Testis (tissue), 2 donors: ENCODE measurements at regions not wholly inside any gene's neighbourhood (a gene's known extent, or its start where the extent isn't known, plus 50 kb on each side); places are given as distances from the start of the nearest gene placed in this dataset.
A peak's percentile ranks its signal among the peaks of the same experiment; 100 is the strongest.

Source experiments
- DNase-seq: peaks from one replicate; pipeline ENCODE4 v3.0.0-alpha.2; 2019
- H3K27ac ChIP-seq, 2 donors: fragments of 200-600 bp; sonication (generic); one replicate each; pipeline ENCODE4 v1.5.1; 2019
- H3K27me3 ChIP-seq: fragments of 200-600 bp; sonication (generic); one replicate; pipeline ENCODE4 v1.5.1; 2019
- H3K36me3 ChIP-seq: fragments of 200-600 bp; sonication (generic); one replicate; pipeline ENCODE4 v1.5.1; 2017; ENCODE audit warnings: low read depth; ENCODE audit errors: missing control alignments
- H3K4me1 ChIP-seq: fragments of 200-600 bp; sonication (generic); one replicate; pipeline ENCODE4 v1.5.1; 2019
- H3K4me3 ChIP-seq, 2 donors: fragments of 200-600 bp; sonication (generic); one replicate each; pipeline ENCODE4 v1.5.1; 2017 to 2019
- H3K9me3 ChIP-seq: fragments of 200-600 bp; sonication (generic); one replicate; pipeline ENCODE4 v1.5.1; 2017
- CTCF ChIP-seq, 3 experiments: fragments of 450-650 bp in 2 of 3; fragments of 200-600 bp in 1 of 3; sonication (generic) in 1 of 3; IDR thresholded peaks; one replicate each; pipeline ENCODE4 v1.5.1; 2016 to 2019; ENCODE audit warnings: antibody characterized with exemption in 3 of 3, mild to moderate bottlenecking in 2 of 3, moderate library complexity in 1 of 3
- POLR2A ChIP-seq: fragments of 450-650 bp; IDR thresholded peaks from one replicate; pipeline ENCODE4 v1.6.1; 2017; ENCODE audit warnings: antibody characterized with exemption, mild to moderate bottlenecking, moderate library complexity
- WGBS, 2 donors: methylation state at CpG; one replicate each; pipeline ENCODE4 v1.1.5; 2018; 5-methylcytosine and 5-hydroxymethylcytosine counted together
- intact Hi-C: fragments of 100-400 bp; cut with DNase I; formaldehyde crosslinking; loops from one replicate; pipeline ENCODE4 v1.15.1; 2023; ENCODE audit warnings: low total_unique reads

- no peaks in the 10 kb centered on the region for H3K4me1 ChIP-seq
- no peaks in the 10 kb centered on the region for H3K36me3 ChIP-seq
- no peaks in the 10 kb centered on the region for H3K27me3 ChIP-seq
- no peak overlapping the region for H3K4me3 ChIP-seq
- H3K9me3 ChIP-seq = no peaks in the 10 kb centered on the region
- H3K27ac ChIP-seq = no peak overlapping the region
- intact Hi-C loops = no loop called here
- WGBS, 2 donors = 75 to 78% methylated on average over 2 of the region's 2 CpGs
- TF ChIP-seq CTCF (IDR thresholded peaks at IDR 0.05) = peak in 1 of 3 experiments; percentile 32
- no peak for TF ChIP-seq POLR2A
- DNase-seq = peak; percentile 21
These were observed 59.7 kb upstream of the SAMD3 start for GRCh38 chr6:130282234-130282995.

GRCh38 chr6:130276507-130276906 is 53.8 kb upstream of the SAMD3 start:
- DNase-seq = no peak
- H3K27ac ChIP-seq = no peak overlapping the region
- no peaks in the 10 kb centered on the region for H3K9me3 ChIP-seq
- H3K36me3 ChIP-seq = no peaks in the 10 kb centered on the region
- H3K27me3 ChIP-seq = no peaks in the 10 kb centered on the region
- intact Hi-C loops = no loop called here
- WGBS, 2 donors = 83 to 89% methylated on average over 1 of the region's 1 CpG
- H3K4me1 ChIP-seq = no peaks in the 10 kb centered on the region
- no peak for TF ChIP-seq CTCF (IDR thresholded peaks at IDR 0.05)
- no peak for TF ChIP-seq POLR2A
- H3K4me3 ChIP-seq = no peak overlapping the region

GRCh38 chr6:130274007-130274406 is 51.3 kb upstream of the SAMD3 start:
- no peak for DNase-seq
- Histone ChIP-seq H3K27ac (no peak overlapping the region), H3K9me3 (no peaks in the 10 kb centered on the region), H3K4me3 (no peak overlapping the region), H3K4me1 (no peaks in the 10 kb centered on the region), H3K27me3 (no peaks in the 10 kb centered on the region), H3K36me3 (no peaks in the 10 kb centered on the region)
- TF ChIP-seq POLR2A (no peak), CTCF (IDR thresholded peaks at IDR 0.05) (no peak)
- intact Hi-C loops = no loop called here
- WGBS, 2 donors = 86 to 95% methylated on average over 1 of the region's 1 CpG
